Activated naive CD8-positive, alpha-beta T cell treated with anti-CD3 and anti-CD28 coated beads, Interleukin-2, amount 50 U/mL, for 16 hours (primary cell): ENCODE measurements at regions not wholly inside any gene's neighbourhood (a gene's known extent, or its start where the extent isn't known, plus 50 kb on each side); places are given as distances from the start of the nearest gene placed in this dataset.
"Not testable (repeated sequence)": the region's sequence is repeated elsewhere in the genome, so short reads cannot be mapped to it uniquely, and the experiment has no call there.

Experiments used
- DNase-seq: peaks from one replicate; pipeline ENCODE4 v3.0.0-alpha.2; 2020; ENCODE audit warnings: low read depth, low spot score

GRCh38 chr6:26175033-26175427 is 87.8 kb downstream of the HFE start:
- no peak for DNase-seq

GRCh38 chr6:26175428-26176181 is 88.4 kb downstream of the HFE start:
- no peak for DNase-seq

GRCh38 chr6:26179675-26180074 is 92.4 kb downstream of the HFE start:
- no peak for DNase-seq

- no peak for DNase-seq
Measured at GRCh38 chr6:26180346-26180745, 93.1 kb downstream of the HFE start.

- no peak for DNase-seq
Measured at GRCh38 chr6:26183237-26183580, 96.0 kb downstream of the HFE start.

- no peak for DNase-seq
Measured at GRCh38 chr6:26183581-26184366, 96.5 kb downstream of the HFE start.

GRCh38 chr6:26184367-26184891 is 97.2 kb downstream of the HFE start:
- no peak for DNase-seq

GRCh38 chr6:26185004-26185403 is 97.8 kb downstream of the HFE start:
- no peak for DNase-seq

- no peak for DNase-seq
Measured at GRCh38 chr6:26185802-26186201, 98.6 kb downstream of the HFE start.

- no peak for DNase-seq
Measured at GRCh38 chr6:26186652-26187051, 99.4 kb downstream of the HFE start.

- DNase-seq, result no peak
Measured at GRCh38 chr6:26187292-26187691, 100.1 kb downstream of the HFE start.

GRCh38 chr6:26187981-26188635 is 100.9 kb downstream of the HFE start:
- DNase-seq, result no peak

- DNase-seq, result not testable (repeated sequence)
Measured at GRCh38 chr6:26191512-26191911, 104.3 kb downstream of the HFE start.

- no peak for DNase-seq
Measured at GRCh38 chr6:26193467-26194328, 106.5 kb downstream of the HFE start.

- no peak for DNase-seq
Measured at GRCh38 chr6:26194329-26194701, 107.1 kb downstream of the HFE start.

- no peak for DNase-seq
Measured at GRCh38 chr6:26194816-26195375, 107.7 kb downstream of the HFE start.

GRCh38 chr6:26195376-26195923 is 108.2 kb downstream of the HFE start:
- peak; percentile 50 for DNase-seq

GRCh38 chr6:26195924-26196845 is 109.0 kb downstream of the HFE start:
- no peak for DNase-seq

GRCh38 chr6:26196846-26197635 is 109.8 kb downstream of the HFE start:
- DNase-seq, result peak; percentile 51
